ENCODE measurements at regions not wholly inside any gene's neighbourhood (a gene's known extent, or its start where the extent isn't known, plus 50 kb on each side); places are given as distances from the start of the nearest gene placed in this dataset.

- no peaks in the 10 kb centered on the region for H3K36me3 Mint-ChIP-seq (ENCODE audit: unreplicated experiment)
These were observed 1342.7 kb upstream of the ADGRL4 start for GRCh38 chr1:80349218-80349617.

GRCh38 chr1:80341021-80341420 is 1334.5 kb upstream of the ADGRL4 start:
- H3K4me3 Mint-ChIP-seq (ENCODE audit: unreplicated experiment), result no peak overlapping the region
- no peak overlapping the region for H3K27ac Mint-ChIP-seq (ENCODE audit: unreplicated experiment)
- H3K27me3 Mint-ChIP-seq (ENCODE audit: unreplicated experiment), result no peaks in the 10 kb centered on the region
- TF ChIP-seq CTCF (IDR thresholded peaks at IDR 0.05), result no peak
- peaks cover 3% of the 10 kb centered on the region for H3K36me3 Mint-ChIP-seq (ENCODE audit: unreplicated experiment)
- DNase-seq (ENCODE audit: extremely low spot score, unreplicated experiment), result no peak
- H3K9me3 Mint-ChIP-seq (ENCODE audit: unreplicated experiment), result peaks cover 22% of the 10 kb centered on the region
- no peaks in the 10 kb centered on the region for H3K4me1 Mint-ChIP-seq (ENCODE audit: unreplicated experiment)

More at GRCh38 chr1:80349218-80349617, 1342.7 kb upstream of the ADGRL4 start:
- Mint-ChIP-seq H3K9me3 (ENCODE audit: unreplicated experiment) (no peaks in the 10 kb centered on the region), H3K4me3 (ENCODE audit: unreplicated experiment) (no peak overlapping the region), H3K27me3 (ENCODE audit: unreplicated experiment) (no peaks in the 10 kb centered on the region), H3K4me1 (ENCODE audit: unreplicated experiment) (no peaks in the 10 kb centered on the region), H3K27ac (ENCODE audit: unreplicated experiment) (no peak overlapping the region)
- no peak for TF ChIP-seq CTCF (IDR thresholded peaks at IDR 0.05)
- no peak for DNase-seq (ENCODE audit: extremely low spot score, unreplicated experiment)

GRCh38 chr1:80318108-80318507 is 1311.6 kb upstream of the ADGRL4 start:
- H3K27me3 Mint-ChIP-seq (ENCODE audit: unreplicated experiment), result no peaks in the 10 kb centered on the region
- no peaks in the 10 kb centered on the region for H3K4me1 Mint-ChIP-seq (ENCODE audit: unreplicated experiment)
- no peak for DNase-seq (ENCODE audit: extremely low spot score, unreplicated experiment)
- H3K27ac Mint-ChIP-seq (ENCODE audit: unreplicated experiment), result no peak overlapping the region
- H3K36me3 Mint-ChIP-seq (ENCODE audit: unreplicated experiment), result no peaks in the 10 kb centered on the region
- H3K9me3 Mint-ChIP-seq (ENCODE audit: unreplicated experiment), result peaks cover 1% of the 10 kb centered on the region
- no peak for TF ChIP-seq CTCF (IDR thresholded peaks at IDR 0.05)
- H3K4me3 Mint-ChIP-seq (ENCODE audit: unreplicated experiment), result no peak overlapping the region

- Mint-ChIP-seq H3K27me3 (ENCODE audit: unreplicated experiment) (no peaks in the 10 kb centered on the region), H3K27ac (ENCODE audit: unreplicated experiment) (no peak overlapping the region), H3K4me3 (ENCODE audit: unreplicated experiment) (no peak overlapping the region), H3K9me3 (ENCODE audit: unreplicated experiment) (peaks cover 5% of the 10 kb centered on the region), H3K4me1 (ENCODE audit: unreplicated experiment) (peaks cover 2% of the 10 kb centered on the region), H3K36me3 (ENCODE audit: unreplicated experiment) (no peaks in the 10 kb centered on the region)
- TF ChIP-seq CTCF (IDR thresholded peaks at IDR 0.05), result no peak
- no peak for DNase-seq (ENCODE audit: extremely low spot score, unreplicated experiment)
These were observed 1304.2 kb upstream of the ADGRL4 start for GRCh38 chr1:80310703-80311245.

- TF ChIP-seq CTCF (IDR thresholded peaks at IDR 0.05), result no peak
- Mint-ChIP-seq H3K4me1 (ENCODE audit: unreplicated experiment) (peaks cover 7% of the 10 kb centered on the region), H3K4me3 (ENCODE audit: unreplicated experiment) (no peak overlapping the region), H3K27ac (ENCODE audit: unreplicated experiment) (no peak overlapping the region), H3K9me3 (ENCODE audit: unreplicated experiment) (no peaks in the 10 kb centered on the region), H3K27me3 (ENCODE audit: unreplicated experiment) (no peaks in the 10 kb centered on the region), H3K36me3 (ENCODE audit: unreplicated experiment) (no peaks in the 10 kb centered on the region)
- no peak for DNase-seq (ENCODE audit: extremely low spot score, unreplicated experiment)
These were observed 1298.9 kb upstream of the ADGRL4 start for GRCh38 chr1:80305466-80305865.
